ENCODE measurements at regions not wholly inside any gene's neighbourhood (a gene's known extent, or its start where the extent isn't known, plus 50 kb on each side); places are given as distances from the start of the nearest gene placed in this dataset.

GRCh38 chr12:17276196-17276595 lies 670.2 kb upstream of the LMO3 start:
- no peaks in the 10 kb centered on the region for H3K4me1 ChIP-seq (ENCODE audit: control insufficient read depth, insufficient read depth, low read length)
- intact Hi-C loops (cut with micrococcal nuclease; ENCODE audit: unreplicated experiment) (no loop called here), in situ Hi-C loops (cut with HindIII; ENCODE audit: low pct_unique_long_range_greater_than_20kb, low sequenced_read_pairs) (no loop called here)
- POLR2A ChIA-PET = no interaction called here
- DNase-seq (ENCODE audit: low read depth, low spot score) (no peak), ATAC-seq (no peak)
- no peaks in the 10 kb centered on the region for H3K36me3 ChIP-seq (ENCODE audit: control insufficient read depth, insufficient read depth, low read length)
- TF ChIP-seq, protein P1, sequence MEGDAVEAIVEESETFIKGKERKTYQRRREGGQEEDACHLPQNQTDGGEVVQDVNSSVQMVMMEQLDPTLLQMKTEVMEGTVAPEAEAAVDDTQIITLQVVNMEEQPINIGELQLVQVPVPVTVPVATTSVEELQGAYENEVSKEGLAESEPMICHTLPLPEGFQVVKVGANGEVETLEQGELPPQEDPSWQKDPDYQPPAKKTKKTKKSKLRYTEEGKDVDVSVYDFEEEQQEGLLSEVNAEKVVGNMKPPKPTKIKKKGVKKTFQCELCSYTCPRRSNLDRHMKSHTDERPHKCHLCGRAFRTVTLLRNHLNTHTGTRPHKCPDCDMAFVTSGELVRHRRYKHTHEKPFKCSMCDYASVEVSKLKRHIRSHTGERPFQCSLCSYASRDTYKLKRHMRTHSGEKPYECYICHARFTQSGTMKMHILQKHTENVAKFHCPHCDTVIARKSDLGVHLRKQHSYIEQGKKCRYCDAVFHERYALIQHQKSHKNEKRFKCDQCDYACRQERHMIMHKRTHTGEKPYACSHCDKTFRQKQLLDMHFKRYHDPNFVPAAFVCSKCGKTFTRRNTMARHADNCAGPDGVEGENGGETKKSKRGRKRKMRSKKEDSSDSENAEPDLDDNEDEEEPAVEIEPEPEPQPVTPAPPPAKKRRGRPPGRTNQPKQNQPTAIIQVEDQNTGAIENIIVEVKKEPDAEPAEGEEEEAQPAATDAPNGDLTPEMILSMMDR (IDR thresholded peaks at IDR 0.05) = no peak
- TF ChIP-seq, protein P2, sequence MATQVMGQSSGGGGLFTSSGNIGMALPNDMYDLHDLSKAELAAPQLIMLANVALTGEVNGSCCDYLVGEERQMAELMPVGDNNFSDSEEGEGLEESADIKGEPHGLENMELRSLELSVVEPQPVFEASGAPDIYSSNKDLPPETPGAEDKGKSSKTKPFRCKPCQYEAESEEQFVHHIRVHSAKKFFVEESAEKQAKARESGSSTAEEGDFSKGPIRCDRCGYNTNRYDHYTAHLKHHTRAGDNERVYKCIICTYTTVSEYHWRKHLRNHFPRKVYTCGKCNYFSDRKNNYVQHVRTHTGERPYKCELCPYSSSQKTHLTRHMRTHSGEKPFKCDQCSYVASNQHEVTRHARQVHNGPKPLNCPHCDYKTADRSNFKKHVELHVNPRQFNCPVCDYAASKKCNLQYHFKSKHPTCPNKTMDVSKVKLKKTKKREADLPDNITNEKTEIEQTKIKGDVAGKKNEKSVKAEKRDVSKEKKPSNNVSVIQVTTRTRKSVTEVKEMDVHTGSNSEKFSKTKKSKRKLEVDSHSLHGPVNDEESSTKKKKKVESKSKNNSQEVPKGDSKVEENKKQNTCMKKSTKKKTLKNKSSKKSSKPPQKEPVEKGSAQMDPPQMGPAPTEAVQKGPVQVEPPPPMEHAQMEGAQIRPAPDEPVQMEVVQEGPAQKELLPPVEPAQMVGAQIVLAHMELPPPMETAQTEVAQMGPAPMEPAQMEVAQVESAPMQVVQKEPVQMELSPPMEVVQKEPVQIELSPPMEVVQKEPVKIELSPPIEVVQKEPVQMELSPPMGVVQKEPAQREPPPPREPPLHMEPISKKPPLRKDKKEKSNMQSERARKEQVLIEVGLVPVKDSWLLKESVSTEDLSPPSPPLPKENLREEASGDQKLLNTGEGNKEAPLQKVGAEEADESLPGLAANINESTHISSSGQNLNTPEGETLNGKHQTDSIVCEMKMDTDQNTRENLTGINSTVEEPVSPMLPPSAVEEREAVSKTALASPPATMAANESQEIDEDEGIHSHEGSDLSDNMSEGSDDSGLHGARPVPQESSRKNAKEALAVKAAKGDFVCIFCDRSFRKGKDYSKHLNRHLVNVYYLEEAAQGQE (IDR thresholded peaks at IDR 0.05; ENCODE audit: insufficient read depth in 1 of 2, low read depth in 2 of 2, low read length in 1 of 2) = no peak
- TF ChIP-seq POLR2AphosphoS5 (IDR thresholded peaks at IDR 0.05; ENCODE audit: low read depth, low read length) (no peak), TCF7L2 (IDR thresholded peaks at IDR 0.05; ENCODE audit: low read depth, low read length) (no peak), SIN3A (IDR thresholded peaks at IDR 0.05; ENCODE audit: borderline replicate concordance, insufficient read depth, low read depth, low read length) (no peak)
- no peak overlapping the region for H3K27ac ChIP-seq (ENCODE audit: low read length)
- CTCF ChIA-PET = no interaction called here
- H3K9me3 ChIP-seq (ENCODE audit: control insufficient read depth, insufficient read depth, low read depth, low read length) = no peaks in the 10 kb centered on the region
- no peak overlapping the region for H3K4me3 ChIP-seq (ENCODE audit: low read depth in 2 of 2, low read length in 2 of 2)
- no peaks in the 10 kb centered on the region for H3K27me3 ChIP-seq (ENCODE audit: control insufficient read depth, insufficient read depth, low read length)
- BruUV-seq (replicated peaks) = no TSS peak

DNA sequence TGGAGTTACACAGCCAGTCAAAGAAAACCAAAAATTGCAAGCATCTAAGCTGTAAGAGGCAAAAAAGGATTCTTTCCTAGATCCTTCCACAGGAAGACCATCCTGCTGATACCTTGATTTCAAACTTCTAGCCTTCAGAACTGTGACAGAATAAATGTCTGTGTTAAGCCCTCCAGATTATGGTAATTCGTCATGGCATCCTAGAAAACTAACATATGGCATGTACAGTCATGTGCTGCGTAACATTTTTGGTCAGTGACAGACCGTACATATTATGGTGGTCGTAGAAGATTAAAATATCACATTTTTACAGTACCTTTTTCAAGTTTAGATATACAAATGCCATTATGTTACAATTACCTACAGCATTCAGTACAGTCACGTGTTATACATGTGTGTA lies 660.9 kb upstream of the LMO3 start:
- ChIA-PET CTCF (no interaction called here), POLR2A (no interaction called here)
- DNase-seq (ENCODE audit: low read depth, low spot score) (no peak), ATAC-seq (no peak)
- no peaks in the 10 kb centered on the region for H3K27me3 ChIP-seq (ENCODE audit: control insufficient read depth, insufficient read depth, low read length)
- in situ Hi-C loops (cut with HindIII; ENCODE audit: low pct_unique_long_range_greater_than_20kb, low sequenced_read_pairs) (no loop called here), intact Hi-C loops (cut with micrococcal nuclease; ENCODE audit: unreplicated experiment) (no loop called here)
- H3K4me1 ChIP-seq (ENCODE audit: control insufficient read depth, insufficient read depth, low read length) = no peaks in the 10 kb centered on the region
- H3K4me3 ChIP-seq (ENCODE audit: low read depth in 2 of 2, low read length in 2 of 2) = no peak overlapping the region
- no peaks in the 10 kb centered on the region for H3K9me3 ChIP-seq (ENCODE audit: control insufficient read depth, insufficient read depth, low read depth, low read length)
- no peak for TF ChIP-seq POLR2AphosphoS5 (IDR thresholded peaks at IDR 0.05; ENCODE audit: low read depth, low read length)
- TF ChIP-seq SIN3A (IDR thresholded peaks at IDR 0.05; ENCODE audit: borderline replicate concordance, insufficient read depth, low read depth, low read length) = no peak
- TF ChIP-seq, protein P1 (IDR thresholded peaks at IDR 0.05) = no peak
- TF ChIP-seq, protein P2 (IDR thresholded peaks at IDR 0.05; ENCODE audit: insufficient read depth in 1 of 2, low read depth in 2 of 2, low read length in 1 of 2) = no peak
- TF ChIP-seq TCF7L2 (IDR thresholded peaks at IDR 0.05; ENCODE audit: low read depth, low read length) = no peak
- no peak overlapping the region for H3K27ac ChIP-seq (ENCODE audit: low read length)
- BruUV-seq (replicated peaks) = no TSS peak
- H3K36me3 ChIP-seq (ENCODE audit: control insufficient read depth, insufficient read depth, low read length) = no peaks in the 10 kb centered on the region

All from Panc1 (cell line).